ENCODE measurements at regions not wholly inside any gene's neighbourhood (a gene's known extent, or its start where the extent isn't known, plus 50 kb on each side); places are given as distances from the start of the nearest gene placed in this dataset.
"Not testable (repeated sequence)": the region's sequence is repeated elsewhere in the genome, so short reads cannot be mapped to it uniquely, and the experiment has no call there.

DNA sequence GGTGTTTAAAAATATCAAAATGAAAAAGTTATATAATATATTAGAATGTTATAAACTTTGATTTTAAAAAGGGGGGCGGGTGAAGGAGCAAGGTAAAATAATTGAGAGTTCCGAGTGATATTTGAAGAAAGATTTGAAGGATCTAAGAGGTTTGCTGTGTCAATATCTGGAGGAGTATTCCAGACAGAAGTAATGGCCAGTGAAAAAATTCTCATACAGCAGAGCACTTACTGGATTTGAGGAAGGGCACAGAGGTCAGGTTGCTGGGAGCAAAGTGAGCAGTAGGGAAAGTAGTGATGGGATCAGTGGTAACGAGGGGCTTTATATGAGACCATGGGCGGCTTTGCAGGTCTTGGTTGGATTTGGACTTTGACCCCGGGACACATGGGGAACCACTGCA, 531.5 kb downstream of the ADCYAP1 start:
- H3K4me3 ChIP-seq (ENCODE audit: insufficient read depth in 1 of 2, low read depth in 1 of 2, low read length in 2 of 2): no peak overlapping the region
- WGBS: 79% methylated on average over 5 of the region's 5 CpGs

DNA sequence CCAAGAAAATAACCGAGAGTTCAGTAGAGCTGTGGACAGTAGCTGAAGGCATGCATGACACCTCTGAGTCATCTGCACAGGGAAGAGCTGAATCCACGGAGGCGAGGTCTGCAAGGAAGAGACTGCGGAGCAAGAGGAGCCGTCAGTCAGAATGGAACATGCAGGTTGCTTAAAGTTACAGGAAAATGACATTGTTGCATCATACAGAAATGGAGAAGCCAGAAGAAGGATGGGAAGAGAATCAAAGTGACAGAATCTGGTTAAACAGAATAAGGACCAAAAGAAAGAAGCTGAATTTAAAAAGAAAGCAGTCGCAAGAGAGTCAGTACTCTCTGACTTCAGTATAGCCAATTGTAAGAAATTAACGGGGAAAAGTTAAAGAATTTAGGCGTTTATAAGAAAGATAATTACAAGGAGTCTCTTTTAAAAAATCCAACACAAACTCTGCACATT, 533.8 kb downstream of the ADCYAP1 start:
- H2BK5ac ChIP-seq (ENCODE audit: low read depth, low read length, poor library complexity, severe bottlenecking): no peak overlapping the region
- no peak overlapping the region for H3K9ac ChIP-seq (ENCODE audit: low read length)
- H2BK120ac ChIP-seq (ENCODE audit: low read depth, low read length): no peak overlapping the region
- H2AK5ac ChIP-seq (ENCODE audit: low read length, severe bottlenecking): no peak overlapping the region
- H3K4me2 ChIP-seq (ENCODE audit: low read length, poor library complexity, severe bottlenecking): no peak overlapping the region
- H3K36me3 ChIP-seq (ENCODE audit: control insufficient read depth in 1 of 2, insufficient read depth in 2 of 2, low read depth in 1 of 2, low read length in 2 of 2): no peaks in the 10 kb centered on the region
- peak overlapping the region; percentile 27 for H2AFZ ChIP-seq (ENCODE audit: low read depth, low read length)
- H4K8ac ChIP-seq (ENCODE audit: low read length): no peak overlapping the region
- H3K23ac ChIP-seq (ENCODE audit: low read length in 2 of 2): no peak overlapping the region
- H3K18ac ChIP-seq (ENCODE audit: low read depth in 1 of 2, low read length in 2 of 2): no peak overlapping the region
- H4K91ac ChIP-seq (ENCODE audit: low read length): no peak overlapping the region
- H3K79me1 ChIP-seq (replicated peaks; ENCODE audit: low read length, poor library complexity, severe bottlenecking): no peaks in the 10 kb centered on the region
- no peaks in the 10 kb centered on the region for H3K27me3 ChIP-seq (ENCODE audit: control insufficient read depth in 1 of 2, insufficient read depth in 1 of 2, low read length in 2 of 2)
- H3K14ac ChIP-seq (ENCODE audit: low read length in 2 of 2): no peak overlapping the region
- H3K27ac ChIP-seq (ENCODE audit: low read length, poor library complexity, severe bottlenecking): no peak overlapping the region
- no peak overlapping the region for H2BK15ac ChIP-seq (ENCODE audit: low read depth, poor library complexity, severe bottlenecking)
- H3K4me3 ChIP-seq (ENCODE audit: insufficient read depth in 1 of 2, low read depth in 1 of 2, low read length in 2 of 2): no peak overlapping the region
- H3K4me1 ChIP-seq (ENCODE audit: control insufficient read depth, insufficient read depth, low read depth, low read length): no peaks in the 10 kb centered on the region
- WGBS: 62% methylated on average over 6 of the region's 8 CpGs
- H2BK12ac ChIP-seq (ENCODE audit: low read length in 2 of 2): no peak overlapping the region
- no peak overlapping the region for H3K4ac ChIP-seq (ENCODE audit: low read depth in 1 of 2, low read length in 2 of 2)
- DNase-seq: no peak
- H3K9me3 ChIP-seq (ENCODE audit: control insufficient read depth, low read length): no peaks in the 10 kb centered on the region

More for the DNA sequence above, 531.5 kb downstream of the ADCYAP1 start:
- Histone ChIP-seq H4K8ac (ENCODE audit: low read length) (no peak overlapping the region), H3K27me3 (ENCODE audit: control insufficient read depth in 1 of 2, insufficient read depth in 1 of 2, low read length in 2 of 2) (no peaks in the 10 kb centered on the region), H2BK12ac (ENCODE audit: low read length in 2 of 2) (no peak overlapping the region), H2BK120ac (ENCODE audit: low read depth, low read length) (no peak overlapping the region), H3K9me3 (ENCODE audit: control insufficient read depth, low read length) (no peaks in the 10 kb centered on the region), H3K18ac (ENCODE audit: low read depth in 1 of 2, low read length in 2 of 2) (no peak overlapping the region), H3K4me2 (ENCODE audit: low read length, poor library complexity, severe bottlenecking) (no peak overlapping the region), H3K4me1 (ENCODE audit: control insufficient read depth, insufficient read depth, low read depth, low read length) (no peaks in the 10 kb centered on the region), H2AK5ac (ENCODE audit: low read length, severe bottlenecking) (no peak overlapping the region), H3K14ac (ENCODE audit: low read length in 2 of 2) (no peak overlapping the region), H3K4ac (ENCODE audit: low read depth in 1 of 2, low read length in 2 of 2) (no peak overlapping the region), H3K27ac (ENCODE audit: low read length, poor library complexity, severe bottlenecking) (no peak overlapping the region), H3K36me3 (ENCODE audit: control insufficient read depth in 1 of 2, insufficient read depth in 2 of 2, low read depth in 1 of 2, low read length in 2 of 2) (no peaks in the 10 kb centered on the region), H3K79me1 (replicated peaks; ENCODE audit: low read length, poor library complexity, severe bottlenecking) (no peaks in the 10 kb centered on the region), H2AFZ (ENCODE audit: low read depth, low read length) (no peak overlapping the region), H3K9ac (ENCODE audit: low read length) (no peak overlapping the region), H3K23ac (ENCODE audit: low read length in 2 of 2) (no peak overlapping the region), H2BK15ac (ENCODE audit: low read depth, poor library complexity, severe bottlenecking) (no peak overlapping the region), H4K91ac (ENCODE audit: low read length) (no peak overlapping the region), H2BK5ac (ENCODE audit: low read depth, low read length, poor library complexity, severe bottlenecking) (no peak overlapping the region)
- no peak for DNase-seq

DNA sequence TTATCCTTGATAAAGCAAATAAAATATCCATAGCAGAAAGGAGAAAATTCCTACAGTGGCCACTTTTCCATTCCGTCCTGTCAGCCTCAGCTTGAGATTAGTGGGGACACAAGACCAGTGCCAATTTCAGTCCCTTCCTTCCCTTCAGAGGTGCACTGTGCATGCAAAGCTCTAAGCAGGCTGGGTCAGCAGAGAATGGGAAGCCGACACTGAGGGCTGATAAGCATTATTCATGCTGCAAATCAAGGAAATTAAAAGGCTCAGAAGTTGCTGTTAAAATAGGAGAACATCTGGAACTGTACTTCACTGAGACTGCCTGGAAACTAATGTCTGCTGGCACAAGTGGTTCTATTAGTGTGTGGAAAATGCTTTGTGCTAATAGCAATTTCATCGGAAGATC, 534.3 kb downstream of the ADCYAP1 start:
- Histone ChIP-seq H3K4ac (ENCODE audit: low read depth in 1 of 2, low read length in 2 of 2) (no peak overlapping the region), H3K27me3 (ENCODE audit: control insufficient read depth in 1 of 2, insufficient read depth in 1 of 2, low read length in 2 of 2) (no peaks in the 10 kb centered on the region), H3K79me1 (replicated peaks; ENCODE audit: low read length, poor library complexity, severe bottlenecking) (no peaks in the 10 kb centered on the region), H3K14ac (ENCODE audit: low read length in 2 of 2) (no peak overlapping the region), H2BK5ac (ENCODE audit: low read depth, low read length, poor library complexity, severe bottlenecking) (no peak overlapping the region), H3K27ac (ENCODE audit: low read length, poor library complexity, severe bottlenecking) (no peak overlapping the region), H3K36me3 (ENCODE audit: control insufficient read depth in 1 of 2, insufficient read depth in 2 of 2, low read depth in 1 of 2, low read length in 2 of 2) (no peaks in the 10 kb centered on the region), H3K4me2 (ENCODE audit: low read length, poor library complexity, severe bottlenecking) (no peak overlapping the region), H2BK12ac (ENCODE audit: low read length in 2 of 2) (no peak overlapping the region), H4K8ac (ENCODE audit: low read length) (no peak overlapping the region), H3K9me3 (ENCODE audit: control insufficient read depth, low read length) (no peaks in the 10 kb centered on the region), H3K23ac (ENCODE audit: low read length in 2 of 2) (no peak overlapping the region), H3K4me3 (ENCODE audit: insufficient read depth in 1 of 2, low read depth in 1 of 2, low read length in 2 of 2) (no peak overlapping the region), H3K9ac (ENCODE audit: low read length) (no peak overlapping the region), H2AK5ac (ENCODE audit: low read length, severe bottlenecking) (no peak overlapping the region), H2BK15ac (ENCODE audit: low read depth, poor library complexity, severe bottlenecking) (no peak overlapping the region), H2AFZ (ENCODE audit: low read depth, low read length) (no peak overlapping the region), H3K4me1 (ENCODE audit: control insufficient read depth, insufficient read depth, low read depth, low read length) (no peaks in the 10 kb centered on the region), H3K18ac (ENCODE audit: low read depth in 1 of 2, low read length in 2 of 2) (no peak overlapping the region), H4K91ac (ENCODE audit: low read length) (no peak overlapping the region), H2BK120ac (ENCODE audit: low read depth, low read length) (no peak overlapping the region)
- no peak for DNase-seq
- WGBS: 75% methylated on average over 3 of the region's 3 CpGs

DNA sequence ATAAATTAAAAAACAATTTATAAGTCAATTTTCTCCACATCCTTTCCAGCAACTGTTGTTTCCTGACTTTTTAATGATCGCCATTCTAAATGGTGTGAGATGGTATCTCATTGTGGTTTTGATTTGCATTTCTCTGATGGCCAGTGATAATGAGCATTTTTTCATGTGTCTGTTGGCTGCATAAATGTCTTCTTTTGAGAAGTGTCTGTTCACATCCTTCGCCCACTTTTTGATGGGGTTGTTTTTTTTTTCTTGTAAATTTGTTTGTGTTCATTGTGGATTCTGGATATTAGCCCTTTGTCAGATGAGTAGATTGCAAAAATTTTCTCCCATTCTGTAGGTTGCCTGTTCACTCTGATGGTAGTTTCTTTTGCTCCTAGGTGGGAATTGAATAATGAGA, 539.4 kb downstream of the ADCYAP1 start:
- not testable (repeated sequence) for H3K79me1 ChIP-seq (replicated peaks; ENCODE audit: low read length, poor library complexity, severe bottlenecking); H2AK5ac ChIP-seq (ENCODE audit: low read length, severe bottlenecking); H3K36me3 ChIP-seq (ENCODE audit: control insufficient read depth in 1 of 2, insufficient read depth in 2 of 2, low read depth in 1 of 2, low read length in 2 of 2); H2BK15ac ChIP-seq (ENCODE audit: low read depth, poor library complexity, severe bottlenecking); H3K23ac ChIP-seq (ENCODE audit: low read length in 2 of 2); H2AFZ ChIP-seq (ENCODE audit: low read depth, low read length); H3K4ac ChIP-seq (ENCODE audit: low read depth in 1 of 2, low read length in 2 of 2); DNase-seq; H2BK12ac ChIP-seq (ENCODE audit: low read length in 2 of 2); H3K4me3 ChIP-seq (ENCODE audit: insufficient read depth in 1 of 2, low read depth in 1 of 2, low read length in 2 of 2); H3K4me1 ChIP-seq (ENCODE audit: control insufficient read depth, insufficient read depth, low read depth, low read length); H3K14ac ChIP-seq (ENCODE audit: low read length in 2 of 2); H4K91ac ChIP-seq (ENCODE audit: low read length); H3K9ac ChIP-seq (ENCODE audit: low read length); H3K27ac ChIP-seq (ENCODE audit: low read length, poor library complexity, severe bottlenecking); H3K4me2 ChIP-seq (ENCODE audit: low read length, poor library complexity, severe bottlenecking); H4K8ac ChIP-seq (ENCODE audit: low read length); H2BK120ac ChIP-seq (ENCODE audit: low read depth, low read length); H3K9me3 ChIP-seq (ENCODE audit: control insufficient read depth, low read length); H3K18ac ChIP-seq (ENCODE audit: low read depth in 1 of 2, low read length in 2 of 2); H3K27me3 ChIP-seq (ENCODE audit: control insufficient read depth in 1 of 2, insufficient read depth in 1 of 2, low read length in 2 of 2); H2BK5ac ChIP-seq (ENCODE audit: low read depth, low read length, poor library complexity, severe bottlenecking)
- 86% methylated on average over 2 of the region's 2 CpGs for WGBS
